GM18526 (cell line): ENCODE measurements at regions not wholly inside any gene's neighbourhood (a gene's known extent, or its start where the extent isn't known, plus 50 kb on each side); places are given as distances from the start of the nearest gene placed in this dataset.

ENCODE experiments used
- POLR2A ChIP-seq: IDR thresholded peaks from 3 replicates; pipeline ENCODE4 v1.6.1; 2011; ENCODE audit not compliant: insufficient read length; ENCODE audit errors: extremely low read depth

GRCh38 chr7:22884911-22885788 lies 62.5 kb upstream of the TOMM7 start:
- TF ChIP-seq POLR2A = no peak

GRCh38 chr7:22882106-22882505 lies 59.5 kb upstream of the TOMM7 start:
- no peak for TF ChIP-seq POLR2A

GRCh38 chr7:22879709-22880306 lies 57.2 kb upstream of the TOMM7 start:
- TF ChIP-seq POLR2A = no peak

GRCh38 chr7:22879280-22879679 lies 56.6 kb upstream of the TOMM7 start:
- no peak for TF ChIP-seq POLR2A

- TF ChIP-seq POLR2A = no peak
These were observed 54.5 kb upstream of the TOMM7 start for GRCh38 chr7:22876986-22877729.

GRCh38 chr7:22875470-22875869 lies 52.8 kb upstream of the TOMM7 start:
- TF ChIP-seq POLR2A = no peak

GRCh38 chr7:22874904-22875303 lies 52.3 kb upstream of the TOMM7 start:
- TF ChIP-seq POLR2A = no peak
